ENCODE measurements at regions not wholly inside any gene's neighbourhood (a gene's known extent, or its start where the extent isn't known, plus 50 kb on each side); places are given as distances from the start of the nearest gene placed in this dataset.

- no peak for DNase-seq
Measured at GRCh38 chr2:42864641-42865280, 72.4 kb upstream of the HAAO start.

- DNase-seq = no peak
Measured at GRCh38 chr2:42864222-42864621, 71.8 kb upstream of the HAAO start.

- no peak for DNase-seq
Measured at GRCh38 chr2:42863751-42864150, 71.4 kb upstream of the HAAO start.

GRCh38 chr2:42863320-42863719, 70.9 kb upstream of the HAAO start:
- DNase-seq = no peak

- no peak for DNase-seq
Measured at GRCh38 chr2:42862669-42863185, 70.3 kb upstream of the HAAO start.

- no peak for DNase-seq
Measured at GRCh38 chr2:42861321-42861720, 68.9 kb upstream of the HAAO start.

- no peak for DNase-seq
Measured at GRCh38 chr2:42860319-42861094, 68.1 kb upstream of the HAAO start.

- DNase-seq = peak in 1 of 3 experiments; percentile 24
Measured at GRCh38 chr2:42859791-42860190, 67.4 kb upstream of the HAAO start.

- DNase-seq = peak; percentile 54 to 92 (median 86)
Measured at GRCh38 chr2:42859006-42859552, 66.7 kb upstream of the HAAO start.

GRCh38 chr2:42858140-42859005, 66.0 kb upstream of the HAAO start:
- no peak for DNase-seq

GRCh38 chr2:42856891-42857632, 64.7 kb upstream of the HAAO start:
- peak in 2 of 3 experiments; percentile 19 to 44 for DNase-seq

GRCh38 chr2:42856106-42856860, 63.9 kb upstream of the HAAO start:
- no peak for DNase-seq

- DNase-seq = no peak
Measured at GRCh38 chr2:42855221-42855970, 63.0 kb upstream of the HAAO start.

GRCh38 chr2:42854207-42854818, 61.9 kb upstream of the HAAO start:
- no peak for DNase-seq

- DNase-seq = no peak
Measured at GRCh38 chr2:42853549-42854206, 61.3 kb upstream of the HAAO start.

GRCh38 chr2:42852798-42853197, 60.4 kb upstream of the HAAO start:
- DNase-seq = no peak

GRCh38 chr2:42851740-42852250, 59.4 kb upstream of the HAAO start:
- no peak for DNase-seq

GRCh38 chr2:42851186-42851585, 58.8 kb upstream of the HAAO start:
- no peak for DNase-seq

GRCh38 chr2:42850016-42850805, 57.8 kb upstream of the HAAO start:
- DNase-seq = no peak

Data from NCI-H1417 (cell line).